HEK293 (cell line): ENCODE measurements at regions not wholly inside any gene's neighbourhood (a gene's known extent, or its start where the extent isn't known, plus 50 kb on each side); places are given as distances from the start of the nearest gene placed in this dataset.

Experiments used
- CTCF ChIA-PET: fragments of 350-600 bp; formaldehyde crosslinking; extraction: SDS; loops from one replicate; lab custom pipeline; 2021; ENCODE audit warnings: antibody characterized with exemption; lab: Yijun Ruan, JAX
- POLR2A ChIA-PET: fragments of 300-600 bp; formaldehyde crosslinking; extraction: SDS; loops from one replicate; lab custom pipeline; 2020; ENCODE audit warnings: antibody characterized with exemption, inconsistent platforms; lab: Yijun Ruan, JAX
- H3K27ac ChIP-seq: fragments of 200-500 bp; sonication (Bioruptor generic); 2 replicates; pipeline ENCODE4 v1.5.1; 2014; ENCODE audit warnings: low read depth, low read length, control low read depth, inconsistent platforms; ENCODE audit errors: extremely low read depth
- H3K36me3 ChIP-seq, 2 experiments: fragments of 200-500 bp in 1 of 2; sonication (Bioruptor generic) in 1 of 2; 1 replicate in 1 of 2; 2 replicates in 1 of 2; pipeline ENCODE4 v1.5.1; 2014 to 2017; ENCODE audit warnings: inconsistent platforms in 2 of 2, low read length in 2 of 2; ENCODE audit not compliant: control insufficient read depth in 2 of 2, insufficient read depth in 1 of 2
- H3K4me1 ChIP-seq: fragments of 200-500 bp; sonication (Bioruptor generic); 2 replicates; pipeline ENCODE4 v1.5.1; 2014; ENCODE audit warnings: mild to moderate bottlenecking, low read length, inconsistent platforms; ENCODE audit not compliant: control insufficient read depth, insufficient read depth
- H3K4me3 ChIP-seq: 2 replicates; pipeline ENCODE4 v1.5.1; 2011; ENCODE audit warnings: low read depth, mild to moderate bottlenecking, control low read depth, low read length, moderate library complexity
- H3K9me3 ChIP-seq: fragments of 200-500 bp; sonication (Bioruptor generic); 2 replicates; pipeline ENCODE4 v1.5.1; 2014; ENCODE audit warnings: low read depth, low read length, inconsistent platforms; ENCODE audit not compliant: control insufficient read depth, insufficient read depth
- AEBP2 ChIP-seq: fragments of 450-650 bp; formaldehyde crosslinking; IDR thresholded peaks from 2 replicates; pipeline ENCODE4 v1.5.1; 2016; ENCODE audit warnings: missing biosample characterization, missing genetic modification characterization, borderline replicate concordance
- CTCF ChIP-seq: fragments of 450-650 bp; formaldehyde crosslinking; IDR thresholded peaks from 2 replicates; pipeline ENCODE4 v1.5.1; 2016; ENCODE audit warnings: missing biosample characterization, missing genetic modification characterization
- HOXC10 ChIP-seq: sonication (generic); formaldehyde crosslinking; IDR thresholded peaks from 2 replicates; pipeline ENCODE4 v1.8.1; 2023; ENCODE audit warnings: mild to moderate bottlenecking, missing genetic modification reagents
- KLF9 ChIP-seq: fragments of 450-650 bp; formaldehyde crosslinking; IDR thresholded peaks from 2 replicates; pipeline ENCODE4 v1.5.1; 2016; ENCODE audit warnings: missing biosample characterization, missing genetic modification characterization, low read depth
- OVOL3 ChIP-seq: fragments of 450-650 bp; formaldehyde crosslinking; IDR thresholded peaks from 2 replicates; pipeline ENCODE4 v1.5.1; 2016; ENCODE audit warnings: missing biosample characterization, missing genetic modification characterization
- PRDM6 ChIP-seq: fragments of 450-650 bp; formaldehyde crosslinking; IDR thresholded peaks from 2 replicates; pipeline ENCODE4 v1.5.1; 2017; ENCODE audit warnings: missing biosample characterization, missing genetic modification characterization
- WT1 ChIP-seq: fragments of 450-650 bp; formaldehyde crosslinking; IDR thresholded peaks from 2 replicates; pipeline ENCODE4 v1.5.1; 2016; ENCODE audit warnings: missing biosample characterization, missing genetic modification characterization
- YY2 ChIP-seq: fragments of 450-650 bp; formaldehyde crosslinking; IDR thresholded peaks from 2 replicates; pipeline ENCODE4 v1.5.1; 2016; ENCODE audit warnings: missing biosample characterization, missing genetic modification characterization
- ZNF10 ChIP-seq: fragments of 450-650 bp; formaldehyde crosslinking; IDR thresholded peaks from 2 replicates; pipeline ENCODE4 v1.5.1; 2017; ENCODE audit warnings: missing biosample characterization, missing genetic modification characterization
- ZNF121 ChIP-seq: fragments of 450-650 bp; formaldehyde crosslinking; IDR thresholded peaks from 2 replicates; pipeline ENCODE4 v1.5.1; 2016; ENCODE audit warnings: missing biosample characterization, missing genetic modification characterization
- ZNF146 ChIP-seq: fragments of 450-650 bp; formaldehyde crosslinking; IDR thresholded peaks from 2 replicates; pipeline ENCODE4 v1.5.1; 2016; ENCODE audit warnings: missing biosample characterization, missing genetic modification characterization
- ZNF280C ChIP-seq: fragments of 450-650 bp; formaldehyde crosslinking; IDR thresholded peaks from 2 replicates; pipeline ENCODE4 v1.5.1; 2016; ENCODE audit warnings: missing biosample characterization, missing genetic modification characterization
- ZNF280D ChIP-seq: fragments of 450-650 bp; formaldehyde crosslinking; IDR thresholded peaks from 2 replicates; pipeline ENCODE4 v1.5.1; 2016; ENCODE audit warnings: missing biosample characterization, missing genetic modification characterization
- ZNF302 ChIP-seq: fragments of 450-650 bp; formaldehyde crosslinking; IDR thresholded peaks from 2 replicates; pipeline ENCODE4 v1.5.1; 2016; ENCODE audit warnings: missing biosample characterization, missing genetic modification characterization, low read depth
- ZNF335 ChIP-seq: fragments of 450-650 bp; formaldehyde crosslinking; conservative IDR thresholded peaks from 2 replicates; pipeline ENCODE4 v1.5.1; 2016; ENCODE audit warnings: missing biosample characterization, missing genetic modification characterization
- ZNF394 ChIP-seq: fragments of 450-650 bp; formaldehyde crosslinking; IDR thresholded peaks from 2 replicates; pipeline ENCODE4 v1.5.1; 2016; ENCODE audit warnings: missing biosample characterization, missing genetic modification characterization, mild to moderate bottlenecking, moderate library complexity, borderline replicate concordance
- ZNF48 ChIP-seq: fragments of 450-650 bp; formaldehyde crosslinking; IDR thresholded peaks from 2 replicates; pipeline ENCODE4 v1.5.1; 2016; ENCODE audit warnings: missing biosample characterization, missing genetic modification characterization
- ZNF510 ChIP-seq: fragments of 450-650 bp; formaldehyde crosslinking; IDR thresholded peaks from 2 replicates; pipeline ENCODE4 v1.5.1; 2018; ENCODE audit warnings: mild to moderate bottlenecking, missing genetic modification characterization, missing biosample characterization; ENCODE audit not compliant: insufficient replicate concordance
- ZNF514 ChIP-seq: fragments of 450-650 bp; formaldehyde crosslinking; IDR thresholded peaks from 2 replicates; pipeline ENCODE4 v1.5.1; 2016; ENCODE audit warnings: missing biosample characterization, missing genetic modification characterization
- ZNF549 ChIP-seq: fragments of 450-650 bp; IDR thresholded peaks from 2 replicates; pipeline ENCODE4 v1.5.1; 2018; ENCODE audit warnings: missing biosample characterization, missing genetic modification characterization, mild to moderate bottlenecking, inconsistent platforms, moderate library complexity
- ZNF585B ChIP-seq: fragments of 450-650 bp; formaldehyde crosslinking; IDR thresholded peaks from 2 replicates; pipeline ENCODE4 v1.5.1; 2016; ENCODE audit warnings: missing biosample characterization, missing genetic modification characterization
- ZNF624 ChIP-seq: fragments of 450-650 bp; formaldehyde crosslinking; IDR thresholded peaks from 2 replicates; pipeline ENCODE4 v1.5.1; 2017; ENCODE audit warnings: missing biosample characterization, missing genetic modification characterization
- ZNF768 ChIP-seq: fragments of 450-650 bp; formaldehyde crosslinking; IDR thresholded peaks from 2 replicates; pipeline ENCODE4 v1.5.1; 2018; ENCODE audit warnings: missing biosample characterization, mild to moderate bottlenecking, missing genetic modification characterization
- ZSCAN16 ChIP-seq: fragments of 450-650 bp; formaldehyde crosslinking; IDR thresholded peaks from 2 replicates; pipeline ENCODE4 v1.5.1; 2016; ENCODE audit warnings: missing biosample characterization, missing genetic modification characterization

- Histone ChIP-seq H3K4me3 (no peak overlapping the region), H3K27ac (no peak overlapping the region), H3K4me1 (no peaks in the 10 kb centered on the region), H3K9me3 (no peaks in the 10 kb centered on the region), H3K36me3 (no peaks in the 10 kb centered on the region)
- TF ChIP-seq ZNF510 (no peak), ZNF302 (tag by site-specific recombination) (no peak), ZNF10 (tag by site-specific recombination) (no peak), ZNF514 (no peak), ZNF146 (no peak), YY2 (no peak), ZNF335 (tag by site-specific recombination) (no peak), ZNF549 (no peak), WT1 (tag by site-specific recombination) (no peak)
- CTCF ChIA-PET, result no interaction called here
- POLR2A ChIA-PET, result no interaction called here
These were observed 500.6 kb upstream of the ID4 start for GRCh38 chr6:19336579-19336978.

- Histone ChIP-seq H3K4me3 (no peak overlapping the region), H3K36me3 (no peaks in the 10 kb centered on the region), H3K4me1 (no peaks in the 10 kb centered on the region), H3K27ac (no peak overlapping the region), H3K9me3 (no peaks in the 10 kb centered on the region)
- ChIA-PET POLR2A (no interaction called here), CTCF (no interaction called here)
- TF ChIP-seq ZNF394 (no peak), ZNF10 (tag by site-specific recombination) (no peak), ZNF585B (no peak), ZNF48 (tag by site-specific recombination) (no peak), AEBP2 (tag by site-specific recombination) (no peak), ZNF302 (tag by site-specific recombination) (no peak), CTCF (no peak)
These were observed 500.1 kb upstream of the ID4 start for GRCh38 chr6:19337101-19337500.

GRCh38 chr6:19342616-19343015 lies 494.6 kb upstream of the ID4 start:
- no peaks in the 10 kb centered on the region for H3K4me1 ChIP-seq
- H3K36me3 ChIP-seq, result no peaks in the 10 kb centered on the region
- no peak overlapping the region for H3K27ac ChIP-seq
- H3K4me3 ChIP-seq, result no peak overlapping the region
- no peaks in the 10 kb centered on the region for H3K9me3 ChIP-seq
- POLR2A ChIA-PET, result no interaction called here
- CTCF ChIA-PET, result interaction anchor here (1.1 kb wide), 1 partner anchor 15 kb away, joined by 3 read pairs; no protein-coding TSS in a partner anchor
- TF ChIP-seq PRDM6 (no peak), HOXC10 (CRISPR knock-in tag) (no peak), ZNF280D (tag by site-specific recombination) (no peak), KLF9 (tag by site-specific recombination) (no peak), OVOL3 (tag by site-specific recombination) (no peak), ZSCAN16 (tag by site-specific recombination) (no peak), ZNF624 (tag by site-specific recombination) (no peak), ZNF121 (no peak), ZNF280C (tag by site-specific recombination) (no peak), ZNF768 (tag by site-specific recombination) (no peak)
